Mesothelial cell of epicardium (in vitro differentiated cells): ENCODE measurements at regions not wholly inside any gene's neighbourhood (a gene's known extent, or its start where the extent isn't known, plus 50 kb on each side); places are given as distances from the start of the nearest gene placed in this dataset.

Experiments used
- DNase-seq, 2 experiments: peaks; one replicate each; pipeline ENCODE4 v3.0.0; 2021; ENCODE audit warnings: low spot score in 2 of 2; ENCODE audit not compliant: unreplicated experiment in 2 of 2
- H3K27ac Mint-ChIP-seq: 2 replicates; pipeline ENCODE4 v1.8.0; 2021; ENCODE audit warnings: mixed read lengths
- H3K27me3 Mint-ChIP-seq: 2 replicates; pipeline ENCODE4 v1.8.0; 2021; ENCODE audit warnings: low read depth, mixed read lengths
- H3K36me3 Mint-ChIP-seq: 2 replicates; pipeline ENCODE4 v1.8.0; 2021; ENCODE audit warnings: mixed read lengths
- H3K4me1 Mint-ChIP-seq: 2 replicates; pipeline ENCODE4 v1.8.0; 2021; ENCODE audit warnings: mixed read lengths
- H3K4me3 Mint-ChIP-seq: 2 replicates; pipeline ENCODE4 v1.8.0; 2021; ENCODE audit warnings: mild to moderate bottlenecking, moderate library complexity, mixed read lengths
- H3K9me3 Mint-ChIP-seq: 2 replicates; pipeline ENCODE4 v1.8.0; 2021; ENCODE audit warnings: mixed read lengths
- CTCF ChIP-seq: fragments of 200-600 bp; sonication (generic); IDR thresholded peaks from one replicate; pipeline ENCODE4 v1.5.0; 2021; ENCODE audit warnings: antibody characterized with exemption; ENCODE audit not compliant: unreplicated experiment

- Mint-ChIP-seq H3K27ac (no peak overlapping the region), H3K4me1 (peaks cover 56% of the 10 kb centered on the region), H3K4me3 (no peak overlapping the region), H3K9me3 (no peaks in the 10 kb centered on the region), H3K27me3 (no peaks in the 10 kb centered on the region), H3K36me3 (no peaks in the 10 kb centered on the region)
- no peak for TF ChIP-seq CTCF
- no peak for DNase-seq
These were observed 573.9 kb downstream of the EPHA4 start for GRCh38 chr2:220998156-220998555.

- H3K9me3 Mint-ChIP-seq, result no peaks in the 10 kb centered on the region
- no peaks in the 10 kb centered on the region for H3K27me3 Mint-ChIP-seq
- H3K36me3 Mint-ChIP-seq, result no peaks in the 10 kb centered on the region
- no peak for DNase-seq
- H3K27ac Mint-ChIP-seq, result no peak overlapping the region
- peaks cover 55% of the 10 kb centered on the region for H3K4me1 Mint-ChIP-seq
- TF ChIP-seq CTCF, result no peak
- H3K4me3 Mint-ChIP-seq, result no peak overlapping the region
These were observed 572.7 kb downstream of the EPHA4 start for GRCh38 chr2:220999356-220999755.

GRCh38 chr2:221001381-221001801 lies 570.7 kb downstream of the EPHA4 start:
- H3K4me3 Mint-ChIP-seq, result no peak overlapping the region
- TF ChIP-seq CTCF, result no peak
- H3K27me3 Mint-ChIP-seq, result no peaks in the 10 kb centered on the region
- H3K4me1 Mint-ChIP-seq, result peaks cover 51% of the 10 kb centered on the region
- no peaks in the 10 kb centered on the region for H3K9me3 Mint-ChIP-seq
- H3K36me3 Mint-ChIP-seq, result no peaks in the 10 kb centered on the region
- no peak for DNase-seq
- no peak overlapping the region for H3K27ac Mint-ChIP-seq

- no peaks in the 10 kb centered on the region for H3K36me3 Mint-ChIP-seq
- peaks cover 51% of the 10 kb centered on the region for H3K4me1 Mint-ChIP-seq
- H3K9me3 Mint-ChIP-seq, result no peaks in the 10 kb centered on the region
- H3K27ac Mint-ChIP-seq, result no peak overlapping the region
- no peaks in the 10 kb centered on the region for H3K27me3 Mint-ChIP-seq
- TF ChIP-seq CTCF, result no peak
- no peak for DNase-seq
- H3K4me3 Mint-ChIP-seq, result no peak overlapping the region
These were observed 569.9 kb downstream of the EPHA4 start for GRCh38 chr2:221002101-221002685.

- Mint-ChIP-seq H3K4me1 (peaks cover 29% of the 10 kb centered on the region), H3K9me3 (no peaks in the 10 kb centered on the region), H3K27me3 (no peaks in the 10 kb centered on the region), H3K4me3 (no peak overlapping the region), H3K27ac (peak overlapping the region; percentile 15), H3K36me3 (no peaks in the 10 kb centered on the region)
- no peak for DNase-seq
- TF ChIP-seq CTCF, result no peak
These were observed 566.8 kb downstream of the EPHA4 start for GRCh38 chr2:221005338-221005737.

- TF ChIP-seq CTCF, result no peak
- Mint-ChIP-seq H3K4me3 (no peak overlapping the region), H3K27ac (no peak overlapping the region), H3K27me3 (no peaks in the 10 kb centered on the region), H3K9me3 (no peaks in the 10 kb centered on the region), H3K4me1 (peaks cover 23% of the 10 kb centered on the region), H3K36me3 (no peaks in the 10 kb centered on the region)
- no peak for DNase-seq
These were observed 566.0 kb downstream of the EPHA4 start for GRCh38 chr2:221006084-221006483.
